Dendritic cell treated with granulocyte-macrophage colony-stimulating factor and Interleukin-4, amounts not matched to agents 40 ng/mL and 50 ng/mL, for 4 days (primary cell): ENCODE measurements at regions not wholly inside any gene's neighbourhood (a gene's known extent, or its start where the extent isn't known, plus 50 kb on each side); places are given as distances from the start of the nearest gene placed in this dataset.

ENCODE experiments used
- H3K27ac Mint-ChIP-seq: one replicate; pipeline ENCODE4 v1.8.0; 2022; ENCODE audit warnings: mild to moderate bottlenecking, mixed read lengths
- H3K27me3 Mint-ChIP-seq: one replicate; pipeline ENCODE4 v1.8.0; 2022; ENCODE audit warnings: mild to moderate bottlenecking, mixed read lengths
- H3K36me3 Mint-ChIP-seq: one replicate; pipeline ENCODE4 v1.8.0; 2022; ENCODE audit warnings: low read depth, mixed read lengths
- H3K4me1 Mint-ChIP-seq: one replicate; pipeline ENCODE4 v1.8.0; 2022; ENCODE audit warnings: low read depth, mixed read lengths
- H3K4me3 Mint-ChIP-seq: one replicate; pipeline ENCODE4 v1.8.0; 2022; ENCODE audit warnings: mild to moderate bottlenecking, moderate library complexity, mixed read lengths
- H3K9me3 Mint-ChIP-seq: one replicate; pipeline ENCODE4 v1.8.0; 2022; ENCODE audit warnings: mixed read lengths
- intact Hi-C: fragments of 100-400 bp; cut with micrococcal nuclease; formaldehyde crosslinking; loops from one replicate; pipeline ENCODE4 v1.15.0; 2022

DNA sequence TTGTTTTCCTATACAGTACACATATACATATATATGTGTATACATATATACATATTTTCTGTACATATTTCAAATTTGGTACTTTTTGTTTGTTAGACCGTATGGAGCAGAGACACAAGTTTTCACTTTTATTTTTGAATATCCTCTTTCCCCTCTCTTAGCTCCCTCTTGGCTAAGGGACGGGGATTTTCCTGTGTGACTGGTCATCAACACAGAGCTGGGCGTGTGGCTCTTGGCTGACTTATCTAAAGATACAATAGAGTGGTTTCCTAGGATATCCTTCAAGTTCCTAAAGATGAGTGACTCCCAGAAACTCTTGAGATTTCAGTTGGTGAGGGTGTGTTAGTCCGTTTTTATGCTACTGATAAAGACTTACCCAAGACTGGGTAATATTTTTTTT lies 1404.5 kb upstream of the TMEM132C start:
- H3K36me3 Mint-ChIP-seq = no peaks in the 10 kb centered on the region
- intact Hi-C loops = no loop called here
- H3K27ac Mint-ChIP-seq = no peak overlapping the region
- H3K4me3 Mint-ChIP-seq = no peak overlapping the region
- H3K9me3 Mint-ChIP-seq = peaks cover 9% of the 10 kb centered on the region
- no peaks in the 10 kb centered on the region for H3K4me1 Mint-ChIP-seq
- no peaks in the 10 kb centered on the region for H3K27me3 Mint-ChIP-seq

- Mint-ChIP-seq H3K27ac (no peak overlapping the region), H3K36me3 (no peaks in the 10 kb centered on the region), H3K9me3 (peaks cover 1% of the 10 kb centered on the region), H3K4me1 (no peaks in the 10 kb centered on the region), H3K27me3 (no peaks in the 10 kb centered on the region), H3K4me3 (no peak overlapping the region)
- intact Hi-C loops = loop anchor here (5.0 kb wide), 1 partner anchor 802 kb away; no protein-coding TSS in a partner anchor
These were observed 1397.3 kb upstream of the TMEM132C start for GRCh38 chr12:126869644-126870043.

- no peak overlapping the region for H3K27ac Mint-ChIP-seq
- no peaks in the 10 kb centered on the region for H3K9me3 Mint-ChIP-seq
- intact Hi-C loops = loop anchor here (5.0 kb wide), 1 partner anchor 806 kb away; no protein-coding TSS in a partner anchor
- H3K4me3 Mint-ChIP-seq = no peak overlapping the region
- H3K27me3 Mint-ChIP-seq = no peaks in the 10 kb centered on the region
- no peaks in the 10 kb centered on the region for H3K4me1 Mint-ChIP-seq
- H3K36me3 Mint-ChIP-seq = no peaks in the 10 kb centered on the region
These were observed 1393.3 kb upstream of the TMEM132C start for GRCh38 chr12:126873701-126874100.

DNA sequence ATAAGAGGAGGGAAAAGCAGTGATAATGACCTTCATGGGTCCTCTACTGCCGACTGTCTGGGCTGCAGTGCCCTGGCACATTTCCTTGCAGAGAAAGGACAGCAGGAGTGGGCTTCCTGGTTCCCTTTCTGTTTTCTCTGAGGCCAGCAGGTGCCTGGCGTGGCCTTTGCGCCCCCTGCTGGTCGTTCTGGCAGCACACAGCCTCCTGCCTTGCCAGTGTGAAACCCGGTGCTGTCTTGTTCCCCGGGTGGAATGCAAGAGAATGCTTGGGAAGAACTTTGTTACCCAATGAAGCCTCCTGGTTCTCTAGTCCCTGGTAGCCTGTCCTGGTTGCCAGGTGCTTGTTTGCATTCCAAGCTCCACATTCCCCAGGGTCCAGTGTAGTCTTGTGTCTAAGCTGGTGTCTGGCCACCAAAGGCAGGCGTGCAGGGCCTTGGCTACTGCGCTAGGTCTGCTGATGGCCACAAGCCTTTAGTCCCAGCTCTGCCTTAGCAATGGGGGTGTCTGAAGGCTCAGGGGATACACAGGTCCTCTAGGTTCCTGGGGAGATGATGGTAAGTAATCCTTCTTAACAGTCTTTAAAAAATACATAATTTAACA lies 1392.4 kb upstream of the TMEM132C start:
- intact Hi-C loops = loop anchor here (5.0 kb wide), 1 partner anchor 807 kb away; no protein-coding TSS in a partner anchor
- Mint-ChIP-seq H3K27ac (no peak overlapping the region), H3K36me3 (no peaks in the 10 kb centered on the region), H3K27me3 (no peaks in the 10 kb centered on the region), H3K4me1 (no peaks in the 10 kb centered on the region), H3K4me3 (no peak overlapping the region), H3K9me3 (no peaks in the 10 kb centered on the region)

DNA sequence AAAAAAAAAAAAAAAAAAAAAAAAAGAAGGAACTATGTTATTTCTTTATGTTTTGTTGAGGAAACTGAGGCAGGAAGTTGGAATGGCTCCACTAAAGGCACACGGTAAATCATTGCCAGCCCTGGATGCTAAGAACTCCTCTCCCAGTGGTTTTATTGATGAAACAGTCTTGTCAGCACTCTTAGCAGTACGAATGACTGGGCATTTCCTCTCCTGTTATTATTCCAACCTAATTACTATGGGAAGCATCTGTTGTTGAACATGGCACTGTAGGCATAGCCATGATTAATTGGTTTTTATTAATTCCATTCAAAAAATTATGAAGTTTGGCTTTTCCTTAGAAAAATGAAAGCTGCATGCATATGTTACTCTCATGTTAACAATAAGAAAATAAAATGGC lies 1387.1 kb upstream of the TMEM132C start:
- Mint-ChIP-seq H3K27ac (no peak overlapping the region), H3K4me3 (no peak overlapping the region), H3K4me1 (no peaks in the 10 kb centered on the region), H3K9me3 (no peaks in the 10 kb centered on the region), H3K27me3 (no peaks in the 10 kb centered on the region), H3K36me3 (no peaks in the 10 kb centered on the region)
- intact Hi-C loops = no loop called here

GRCh38 chr12:126883697-126884096 lies 1383.3 kb upstream of the TMEM132C start:
- no peak overlapping the region for H3K4me3 Mint-ChIP-seq
- intact Hi-C loops = no loop called here
- no peak overlapping the region for H3K27ac Mint-ChIP-seq
- no peaks in the 10 kb centered on the region for H3K4me1 Mint-ChIP-seq
- H3K27me3 Mint-ChIP-seq = no peaks in the 10 kb centered on the region
- H3K36me3 Mint-ChIP-seq = no peaks in the 10 kb centered on the region
- no peaks in the 10 kb centered on the region for H3K9me3 Mint-ChIP-seq

DNA sequence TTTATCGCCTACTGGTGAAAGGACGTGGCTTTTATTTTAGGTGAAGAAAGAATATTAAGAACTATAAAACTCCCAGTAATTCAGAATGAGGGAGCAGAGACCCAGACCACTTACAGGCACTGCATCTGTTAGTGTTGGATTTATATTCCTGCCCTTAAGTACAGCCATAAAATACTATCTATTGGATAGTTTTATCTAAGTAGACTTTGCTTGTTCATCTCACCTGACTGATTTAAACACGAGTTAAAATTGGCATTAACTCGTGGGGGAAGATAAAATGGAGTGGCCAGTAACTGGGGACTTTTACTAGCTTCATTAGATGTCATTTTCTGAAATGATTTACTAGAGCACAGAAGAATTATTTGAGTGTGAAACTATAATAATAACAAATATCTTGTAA lies 1377.5 kb upstream of the TMEM132C start:
- no peak overlapping the region for H3K4me3 Mint-ChIP-seq
- H3K4me1 Mint-ChIP-seq = no peaks in the 10 kb centered on the region
- H3K36me3 Mint-ChIP-seq = no peaks in the 10 kb centered on the region
- no peaks in the 10 kb centered on the region for H3K27me3 Mint-ChIP-seq
- H3K27ac Mint-ChIP-seq = no peak overlapping the region
- no peaks in the 10 kb centered on the region for H3K9me3 Mint-ChIP-seq
- intact Hi-C loops = no loop called here

DNA sequence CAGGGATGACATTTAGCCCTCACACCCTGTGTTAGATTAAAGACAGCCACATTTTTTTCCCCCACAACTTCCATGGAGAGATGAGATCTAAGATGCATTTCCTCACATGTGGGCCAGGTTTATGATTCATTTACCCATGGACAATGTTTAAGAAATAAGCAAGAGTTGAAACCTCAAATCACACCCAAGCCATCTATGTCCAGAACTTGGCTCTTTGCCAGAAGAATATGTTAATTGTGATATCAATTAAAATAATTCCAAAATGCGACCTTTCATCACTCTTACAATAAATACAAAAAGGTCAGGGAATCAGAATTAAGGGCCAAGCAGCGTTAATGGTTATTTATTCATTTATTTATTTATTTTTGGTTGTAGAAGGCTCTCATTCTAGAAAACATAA lies 1376.9 kb upstream of the TMEM132C start:
- Mint-ChIP-seq H3K27ac (no peak overlapping the region), H3K36me3 (no peaks in the 10 kb centered on the region), H3K4me1 (no peaks in the 10 kb centered on the region), H3K9me3 (no peaks in the 10 kb centered on the region), H3K4me3 (no peak overlapping the region), H3K27me3 (no peaks in the 10 kb centered on the region)
- intact Hi-C loops = no loop called here

- H3K4me1 Mint-ChIP-seq = no peaks in the 10 kb centered on the region
- no peaks in the 10 kb centered on the region for H3K9me3 Mint-ChIP-seq
- intact Hi-C loops = no loop called here
- H3K4me3 Mint-ChIP-seq = no peak overlapping the region
- H3K27me3 Mint-ChIP-seq = no peaks in the 10 kb centered on the region
- H3K27ac Mint-ChIP-seq = no peak overlapping the region
- H3K36me3 Mint-ChIP-seq = no peaks in the 10 kb centered on the region
These were observed 1375.2 kb upstream of the TMEM132C start for GRCh38 chr12:126891789-126892188.

DNA sequence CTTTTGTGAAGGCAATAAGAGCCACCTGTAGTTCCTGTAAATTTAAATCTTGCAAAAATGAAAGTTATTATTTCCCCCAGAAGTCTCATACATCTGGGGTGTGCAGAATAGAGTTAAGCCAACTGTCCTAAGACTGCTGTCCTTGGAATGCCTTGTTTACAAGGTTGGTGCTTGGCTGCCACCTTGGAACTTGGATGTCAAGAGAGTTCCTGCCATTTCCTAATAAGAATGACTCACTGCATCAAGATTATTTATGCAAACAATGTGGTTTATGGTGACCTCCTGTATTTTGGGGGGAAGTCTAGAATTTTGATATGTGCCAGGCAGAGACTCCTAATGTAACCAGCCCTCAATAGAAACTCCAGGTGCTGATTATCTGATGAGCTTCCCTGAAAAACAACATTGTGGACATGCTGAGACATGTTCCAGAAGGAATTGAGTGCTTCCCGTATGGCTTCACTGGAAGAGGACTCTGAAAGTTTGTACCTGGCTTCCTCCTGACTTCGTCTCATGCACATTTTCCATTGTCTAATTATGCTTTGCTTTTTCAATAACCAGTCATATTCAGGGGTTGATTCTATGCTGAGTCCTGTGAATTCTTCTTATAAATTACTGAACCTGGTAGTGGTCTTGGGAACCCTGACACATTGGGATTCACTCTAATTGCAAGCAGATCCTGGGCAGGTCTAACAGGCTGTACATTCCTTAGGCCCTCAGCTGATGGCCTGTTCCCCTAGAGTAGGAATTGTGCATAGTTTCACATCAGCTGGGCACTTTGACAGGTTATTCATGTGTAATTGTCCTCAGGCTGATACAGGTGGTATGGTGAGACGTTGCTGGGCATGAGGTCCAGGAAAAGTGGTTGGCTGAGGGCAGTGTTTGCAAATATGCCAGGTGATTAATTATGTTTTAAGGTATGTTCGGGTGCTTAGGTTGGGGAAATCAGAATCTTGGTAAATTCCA lies 1370.7 kb upstream of the TMEM132C start:
- Mint-ChIP-seq H3K9me3 (no peaks in the 10 kb centered on the region), H3K4me1 (no peaks in the 10 kb centered on the region), H3K27ac (no peak overlapping the region), H3K4me3 (no peak overlapping the region), H3K27me3 (no peaks in the 10 kb centered on the region), H3K36me3 (no peaks in the 10 kb centered on the region)
- intact Hi-C loops = no loop called here

GRCh38 chr12:126897102-126897501 lies 1369.9 kb upstream of the TMEM132C start:
- H3K36me3 Mint-ChIP-seq = no peaks in the 10 kb centered on the region
- H3K4me3 Mint-ChIP-seq = no peak overlapping the region
- no peaks in the 10 kb centered on the region for H3K9me3 Mint-ChIP-seq
- no peaks in the 10 kb centered on the region for H3K27me3 Mint-ChIP-seq
- H3K27ac Mint-ChIP-seq = no peak overlapping the region
- H3K4me1 Mint-ChIP-seq = no peaks in the 10 kb centered on the region
- intact Hi-C loops = no loop called here

DNA sequence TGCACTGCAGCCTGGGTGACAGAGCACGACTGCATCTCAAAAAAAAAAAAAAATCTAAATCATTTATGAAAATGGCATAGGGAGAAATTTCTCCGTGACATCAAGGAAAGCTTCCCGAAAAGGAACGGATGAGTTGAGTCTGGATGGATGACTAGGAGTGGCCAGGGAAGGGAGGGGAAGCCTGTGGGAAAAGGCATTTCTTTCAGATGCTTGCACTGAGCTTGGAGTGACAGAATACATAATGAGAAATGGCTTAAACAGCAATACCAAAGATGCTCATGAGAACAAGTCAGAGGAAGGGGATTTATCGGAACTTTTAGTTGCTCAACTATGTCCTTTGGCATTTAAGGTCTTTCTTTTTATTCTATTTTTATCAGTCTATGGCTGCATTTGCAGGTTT lies 1369.2 kb upstream of the TMEM132C start:
- Mint-ChIP-seq H3K27me3 (no peaks in the 10 kb centered on the region), H3K4me3 (no peak overlapping the region), H3K4me1 (no peaks in the 10 kb centered on the region), H3K9me3 (no peaks in the 10 kb centered on the region), H3K27ac (no peak overlapping the region), H3K36me3 (no peaks in the 10 kb centered on the region)
- intact Hi-C loops = no loop called here

GRCh38 chr12:126898562-126898961 lies 1368.4 kb upstream of the TMEM132C start:
- intact Hi-C loops = no loop called here
- no peaks in the 10 kb centered on the region for H3K36me3 Mint-ChIP-seq
- no peak overlapping the region for H3K27ac Mint-ChIP-seq
- H3K4me3 Mint-ChIP-seq = no peak overlapping the region
- no peaks in the 10 kb centered on the region for H3K4me1 Mint-ChIP-seq
- H3K9me3 Mint-ChIP-seq = no peaks in the 10 kb centered on the region
- H3K27me3 Mint-ChIP-seq = no peaks in the 10 kb centered on the region

GRCh38 chr12:126899926-126900792 lies 1366.8 kb upstream of the TMEM132C start:
- intact Hi-C loops = no loop called here
- no peak overlapping the region for H3K4me3 Mint-ChIP-seq
- H3K4me1 Mint-ChIP-seq = no peaks in the 10 kb centered on the region
- H3K27me3 Mint-ChIP-seq = no peaks in the 10 kb centered on the region
- H3K9me3 Mint-ChIP-seq = no peaks in the 10 kb centered on the region
- no peak overlapping the region for H3K27ac Mint-ChIP-seq
- H3K36me3 Mint-ChIP-seq = no peaks in the 10 kb centered on the region
